ENCODE measurements at regions not wholly inside any gene's neighbourhood (a gene's known extent, or its start where the extent isn't known, plus 50 kb on each side); places are given as distances from the start of the nearest gene placed in this dataset.
"Not testable (repeated sequence)": the region's sequence is repeated elsewhere in the genome, so short reads cannot be mapped to it uniquely, and the experiment has no call there.

DNA sequence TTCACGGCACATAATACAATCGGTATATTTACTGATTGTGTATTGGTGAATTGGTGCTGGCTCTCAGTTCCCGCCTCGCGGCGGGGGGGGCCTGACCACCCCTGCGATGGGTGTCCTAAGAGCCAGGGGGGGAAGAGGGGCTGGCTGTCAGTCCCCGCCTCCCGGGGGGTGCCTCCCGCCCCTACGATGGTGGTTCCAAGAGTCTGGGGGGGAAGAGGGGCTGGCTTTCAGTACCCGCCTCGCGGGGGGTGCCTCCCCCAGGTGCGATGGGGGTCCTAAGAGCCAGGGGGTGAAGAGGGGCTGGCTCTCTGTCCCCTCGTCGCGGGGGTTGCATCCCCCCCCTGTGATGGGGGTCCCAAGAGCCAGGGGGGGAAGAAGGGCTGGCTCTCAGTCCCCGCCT, 2321.8 kb upstream of the PCDH20 start:
- DNase-seq (ENCODE audit: low read depth in 2 of 2) = no peak

DNA sequence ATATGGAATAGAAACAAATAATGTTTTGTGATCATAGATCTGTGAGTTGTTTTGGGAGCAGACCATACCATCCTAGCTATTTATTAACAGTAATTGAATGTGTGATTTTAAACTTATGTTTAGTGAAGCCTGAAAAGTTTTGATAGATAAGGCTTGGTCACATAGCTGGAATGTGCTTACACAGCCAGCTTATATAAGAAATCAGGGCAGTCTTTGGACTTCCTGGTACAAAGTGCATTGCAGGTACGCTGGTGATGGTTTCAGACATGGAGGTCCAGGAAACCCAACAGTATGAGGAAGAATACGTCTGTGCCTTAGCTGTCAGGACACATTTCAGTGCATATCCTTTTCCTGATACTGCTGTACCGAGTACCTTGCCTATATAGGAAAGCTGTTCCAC, 2316.2 kb upstream of the PCDH20 start:
- DNase-seq (ENCODE audit: low read depth in 2 of 2) = no peak

DNA sequence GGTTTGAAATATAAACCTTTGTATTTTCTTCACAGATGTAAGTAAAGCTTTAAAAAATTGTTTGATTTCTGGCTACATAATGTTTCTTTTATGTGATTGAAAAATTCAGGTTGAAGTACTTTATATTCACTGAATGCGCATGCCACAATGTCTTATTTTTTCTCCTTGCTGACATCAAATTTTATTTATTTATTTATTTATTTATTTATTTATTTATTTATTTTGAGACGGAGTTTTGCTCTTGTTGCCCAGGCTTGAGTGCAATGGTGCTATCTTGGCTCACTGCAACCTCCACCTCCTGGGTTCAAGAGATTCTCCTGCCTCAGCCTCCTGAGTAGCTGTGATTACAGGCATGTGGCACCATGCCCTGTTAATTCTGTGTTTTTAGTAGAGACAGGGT, 2296.5 kb upstream of the PCDH20 start:
- DNase-seq (ENCODE audit: low read depth in 2 of 2) = not testable (repeated sequence)

DNA sequence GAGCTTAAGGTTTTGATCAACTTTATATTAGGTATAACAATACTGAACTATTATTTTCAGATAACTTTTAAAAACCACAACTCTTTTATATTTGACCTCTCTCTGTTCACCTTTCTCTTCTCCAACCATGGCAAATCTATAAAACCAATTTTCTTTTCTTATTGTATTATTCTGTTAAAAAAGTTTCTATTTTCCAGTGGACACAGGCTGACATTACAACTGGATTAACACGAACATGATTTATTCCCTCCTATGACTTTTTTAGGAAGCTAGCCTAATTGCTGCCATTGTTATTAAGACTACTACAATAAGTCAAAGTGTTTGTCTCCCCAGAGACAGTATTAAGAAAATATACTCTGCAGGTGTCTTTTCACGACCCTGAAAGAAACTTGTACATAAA, 2291.1 kb upstream of the PCDH20 start:
- DNase-seq (ENCODE audit: low read depth in 2 of 2) = no peak

DNA sequence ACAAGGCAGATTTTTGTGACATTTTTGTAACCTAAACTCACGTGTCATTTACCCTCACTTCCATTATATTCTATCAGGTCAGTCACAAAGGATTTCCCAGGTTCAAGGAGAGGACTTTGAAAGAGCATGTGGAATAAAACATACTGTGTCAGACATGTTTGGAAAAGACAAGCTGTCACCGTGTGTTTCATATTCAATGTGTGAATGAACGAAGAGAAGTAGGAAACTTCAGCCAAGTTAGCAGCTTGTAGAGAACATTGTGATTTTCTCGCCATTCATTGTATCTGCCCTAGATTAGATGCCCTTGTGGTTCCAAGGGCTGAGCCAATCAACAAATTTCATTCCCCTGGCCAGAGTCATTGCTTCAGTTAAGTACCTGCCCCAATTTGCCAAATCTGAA, 2288.9 kb upstream of the PCDH20 start:
- no peak for DNase-seq (ENCODE audit: low read depth in 2 of 2)

DNA sequence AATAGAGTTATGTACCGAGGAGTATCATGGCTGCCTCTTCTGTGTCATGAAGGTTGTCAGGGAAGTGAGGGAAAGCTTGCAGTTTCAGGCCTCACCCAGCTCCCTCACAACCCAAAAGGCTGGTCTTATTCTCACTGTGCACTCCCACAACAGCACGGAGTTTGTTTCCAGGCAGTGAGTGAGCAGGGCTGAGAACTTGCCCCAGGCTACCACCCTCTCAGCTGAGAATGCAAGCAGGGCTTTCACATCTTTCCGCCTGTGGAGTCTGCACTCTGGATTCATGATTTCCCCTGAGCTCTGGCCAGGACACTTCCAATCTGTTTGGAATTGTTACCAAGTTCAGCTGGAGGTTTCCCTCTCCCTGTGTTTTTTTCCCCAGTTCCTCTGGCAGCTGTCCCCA, 2284.7 kb upstream of the PCDH20 start:
- DNase-seq (ENCODE audit: low read depth in 2 of 2) = no peak

DNA sequence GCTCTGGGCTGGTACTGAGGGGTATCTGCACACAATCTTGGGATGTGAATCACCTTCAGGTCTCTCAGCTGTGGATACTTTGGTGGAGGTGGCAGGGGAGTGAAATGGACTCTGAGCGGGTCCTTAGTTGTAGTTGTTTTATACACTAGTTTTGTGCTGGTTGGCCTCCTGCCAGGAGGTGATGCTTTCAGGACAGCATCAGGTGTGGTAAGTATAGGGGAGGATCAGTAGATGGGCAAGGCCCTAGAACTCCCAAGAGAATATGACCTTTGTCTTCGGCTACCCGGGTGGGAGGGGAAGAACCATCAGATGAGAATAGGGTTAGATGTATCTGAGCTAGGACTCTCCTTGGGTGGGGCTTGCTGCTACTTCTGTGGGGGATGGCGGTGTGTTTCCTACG, 2284.3 kb upstream of the PCDH20 start:
- no peak for DNase-seq (ENCODE audit: low read depth in 2 of 2)

DNA sequence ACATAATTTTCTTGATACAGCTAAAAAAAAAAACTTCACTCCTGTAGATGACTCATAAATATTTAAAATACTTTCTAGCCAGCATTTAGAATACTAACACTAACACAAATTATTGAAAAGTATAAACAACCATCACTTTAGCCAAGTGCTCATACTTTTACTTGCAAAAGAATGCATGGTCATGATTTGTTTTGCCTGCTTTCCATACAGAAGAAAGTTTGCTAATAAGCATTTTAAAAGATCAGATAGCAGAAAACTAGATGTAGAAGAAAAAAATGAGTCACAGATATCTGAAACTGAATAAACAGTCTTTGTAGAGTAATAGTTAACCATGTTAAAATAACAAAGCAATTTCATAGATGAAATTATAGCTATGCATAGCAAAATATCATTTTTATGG, 2280.4 kb upstream of the PCDH20 start:
- no peak for DNase-seq (ENCODE audit: low read depth in 2 of 2)

DNA sequence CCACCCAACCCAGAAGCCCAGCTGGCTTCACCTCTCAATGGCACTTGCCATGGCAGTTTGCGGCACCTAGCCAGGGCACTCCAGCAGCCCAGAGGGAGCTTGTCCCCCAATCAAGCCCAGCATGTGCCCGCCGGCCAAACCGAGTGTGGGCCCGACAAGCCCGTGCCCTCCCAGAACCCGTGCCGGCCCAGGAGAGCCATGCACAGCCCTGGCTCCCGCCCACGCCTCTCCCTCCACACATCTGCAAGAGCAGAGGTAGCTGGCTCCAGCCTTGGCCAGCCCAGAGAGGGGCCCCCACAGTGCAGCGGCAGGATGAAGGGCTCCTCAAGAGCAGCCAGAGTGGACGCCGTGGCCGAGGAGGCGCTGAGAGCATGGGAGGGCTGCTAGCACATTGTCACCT, 2278.0 kb upstream of the PCDH20 start:
- no peak for DNase-seq (ENCODE audit: low read depth in 2 of 2)

DNA sequence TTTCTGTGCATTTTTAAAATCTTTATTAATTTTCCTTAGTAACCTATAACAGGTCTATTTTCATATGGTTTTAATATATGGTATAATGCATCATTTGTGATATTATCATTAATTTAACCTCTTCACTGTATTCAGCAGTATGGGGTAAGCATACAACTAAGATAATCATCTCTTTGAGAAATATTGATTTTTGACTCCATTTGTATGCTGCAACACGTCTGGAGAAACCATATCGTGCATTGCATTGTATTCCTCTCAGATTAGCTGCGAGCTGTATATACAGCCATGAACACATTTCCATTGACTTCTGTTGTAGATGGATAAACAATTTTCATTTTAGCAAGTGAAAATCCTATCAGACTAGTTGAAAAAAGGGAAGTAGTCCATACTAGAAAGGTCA, 2275.8 kb upstream of the PCDH20 start:
- no peak for DNase-seq (ENCODE audit: low read depth in 2 of 2)

DNA sequence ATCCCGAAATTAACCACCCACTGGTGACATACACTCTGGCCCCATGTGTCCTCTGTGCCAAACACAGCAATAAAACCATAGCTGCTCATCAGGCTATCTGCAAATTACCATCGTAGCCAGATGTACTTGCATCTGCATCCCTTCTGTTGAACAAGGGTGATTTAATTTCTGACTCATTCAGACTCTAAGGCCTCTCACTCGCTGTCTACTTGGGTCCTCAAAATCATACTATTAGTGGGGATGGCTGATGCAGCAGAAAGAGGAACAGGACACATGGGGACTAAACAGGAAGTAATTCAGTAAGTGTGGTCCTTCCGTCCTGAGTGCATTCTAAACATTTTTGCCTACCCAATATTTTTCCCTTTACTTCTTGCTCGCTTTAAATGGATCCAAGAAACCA, 2275.0 kb upstream of the PCDH20 start:
- DNase-seq (ENCODE audit: low read depth in 2 of 2) = no peak

DNA sequence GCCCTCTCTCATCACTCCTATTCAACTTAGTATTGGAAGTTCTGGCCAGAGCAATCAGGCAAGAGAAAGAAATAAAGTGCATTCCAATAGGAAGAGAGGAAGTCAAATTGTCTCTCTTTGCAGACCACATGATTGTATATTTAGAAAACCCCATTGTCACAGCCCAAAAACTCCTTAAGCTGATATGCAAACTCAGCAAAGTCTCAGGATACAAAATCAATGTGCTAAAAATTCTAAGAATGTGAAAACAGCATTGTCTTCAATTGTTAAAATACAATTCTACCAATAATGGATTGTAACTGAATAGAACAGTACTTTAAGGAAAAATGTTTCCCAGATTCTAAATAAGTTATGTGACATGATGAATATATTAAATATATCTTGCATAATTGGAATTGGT, 2269.2 kb upstream of the PCDH20 start:
- DNase-seq (ENCODE audit: low read depth in 2 of 2) = no peak

DNA sequence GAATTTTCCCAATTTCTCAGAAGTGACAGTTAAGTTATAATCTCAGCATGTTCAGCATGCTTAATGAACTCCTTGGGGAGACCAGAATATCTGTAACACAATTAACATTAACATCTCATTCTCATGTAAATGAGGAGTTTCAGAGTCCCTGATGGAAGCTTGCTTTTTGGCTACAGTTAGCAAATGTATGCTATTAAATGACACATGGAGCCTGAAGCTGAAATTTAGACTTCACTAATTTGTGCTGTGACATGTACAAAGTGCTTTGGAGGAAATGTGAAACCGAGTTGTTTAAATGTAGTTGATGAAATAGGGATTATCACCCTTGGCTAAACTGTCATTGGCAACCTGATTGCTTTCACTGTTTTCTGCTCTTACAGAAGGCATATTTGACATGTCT, 2265.1 kb upstream of the PCDH20 start:
- no peak for DNase-seq (ENCODE audit: low read depth in 2 of 2)

DNA sequence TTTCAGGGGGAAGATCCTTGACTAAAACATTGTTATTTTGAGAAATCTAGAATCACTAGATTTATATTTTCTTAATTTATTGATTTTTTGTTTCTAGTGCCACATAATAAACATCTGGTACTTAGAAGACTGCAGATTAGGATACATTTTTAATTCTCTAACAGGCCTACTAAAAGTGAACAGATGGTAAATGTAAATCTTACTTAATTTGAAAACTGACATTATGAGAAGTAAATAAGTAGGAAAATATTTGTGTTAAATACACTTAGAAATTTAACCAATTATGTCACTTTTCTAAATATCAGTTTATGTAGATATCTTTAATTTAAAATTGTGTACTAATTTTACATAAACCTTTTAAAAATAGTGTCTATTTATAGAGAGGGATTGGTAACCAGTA, 2255.6 kb upstream of the PCDH20 start:
- DNase-seq (ENCODE audit: low read depth in 2 of 2) = no peak

DNA sequence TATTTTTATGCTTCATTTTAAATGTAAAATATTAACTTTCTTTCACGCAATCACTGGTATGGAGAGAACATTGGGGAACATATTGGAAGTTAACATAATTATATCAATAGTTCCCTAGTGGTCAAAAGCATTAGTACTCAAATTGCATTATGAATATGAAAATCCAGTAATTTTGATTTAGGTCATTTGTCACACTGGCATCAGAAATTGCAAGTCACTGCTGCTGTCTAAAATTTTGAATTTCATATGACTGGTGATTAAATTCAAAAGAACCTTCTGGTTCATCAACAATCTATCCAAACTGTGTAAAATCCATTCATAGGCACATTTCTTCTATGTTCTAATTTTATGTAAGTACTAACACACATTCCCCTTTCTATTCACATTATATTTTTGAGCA, 2235.7 kb upstream of the PCDH20 start:
- DNase-seq (ENCODE audit: low read depth in 2 of 2) = no peak

DNA sequence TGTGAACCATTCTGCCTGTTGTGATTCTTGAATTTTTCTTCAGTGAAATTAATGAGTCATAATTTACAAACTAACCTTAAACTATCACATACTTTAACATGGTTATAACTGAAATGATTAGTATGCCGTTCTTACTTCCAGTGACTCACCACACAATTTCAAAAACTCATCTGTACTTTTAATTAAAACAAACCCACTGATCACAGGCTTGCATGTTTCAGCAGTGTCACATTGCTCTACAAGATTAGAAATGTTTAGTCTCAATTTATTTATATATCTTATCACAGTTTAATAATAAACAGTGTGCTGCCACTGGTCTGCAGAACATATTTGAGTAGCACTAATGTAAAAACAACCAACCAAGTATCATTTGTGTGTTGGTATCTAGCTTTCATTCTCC, 2227.9 kb upstream of the PCDH20 start:
- DNase-seq (ENCODE audit: low read depth in 2 of 2) = no peak

DNA sequence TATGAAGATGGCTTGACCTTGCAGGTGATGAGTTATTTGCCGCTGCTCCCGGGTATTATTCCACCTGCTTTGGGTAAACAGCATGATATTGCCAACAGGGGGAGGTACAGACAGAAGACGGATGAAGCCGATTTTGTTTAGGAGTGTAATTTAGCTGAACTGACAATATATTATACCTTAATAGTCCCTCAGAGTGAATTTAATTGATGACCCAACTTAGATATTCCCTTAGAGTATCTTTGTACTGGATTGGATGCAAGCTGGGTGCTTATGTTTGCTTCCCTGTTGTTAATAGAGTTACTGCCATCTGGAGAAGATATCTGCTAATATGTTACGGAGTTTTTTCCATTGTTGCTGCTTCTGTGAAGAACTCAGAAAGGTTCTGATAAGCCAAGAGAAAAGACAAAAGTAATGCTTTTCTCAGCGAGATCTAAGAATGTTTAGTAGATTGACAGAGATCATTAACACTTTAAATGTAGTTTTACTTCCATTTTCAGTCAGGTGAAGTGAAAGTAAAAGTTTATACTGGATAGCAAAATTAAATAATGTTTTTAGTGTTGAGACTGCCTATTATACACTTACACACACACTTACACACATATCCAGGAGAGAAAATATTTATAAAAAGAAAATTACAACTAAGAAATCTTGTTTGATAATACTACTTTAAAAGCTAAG, 2220.8 kb upstream of the PCDH20 start:
- DNase-seq (ENCODE audit: low read depth in 2 of 2) = no peak

DNA sequence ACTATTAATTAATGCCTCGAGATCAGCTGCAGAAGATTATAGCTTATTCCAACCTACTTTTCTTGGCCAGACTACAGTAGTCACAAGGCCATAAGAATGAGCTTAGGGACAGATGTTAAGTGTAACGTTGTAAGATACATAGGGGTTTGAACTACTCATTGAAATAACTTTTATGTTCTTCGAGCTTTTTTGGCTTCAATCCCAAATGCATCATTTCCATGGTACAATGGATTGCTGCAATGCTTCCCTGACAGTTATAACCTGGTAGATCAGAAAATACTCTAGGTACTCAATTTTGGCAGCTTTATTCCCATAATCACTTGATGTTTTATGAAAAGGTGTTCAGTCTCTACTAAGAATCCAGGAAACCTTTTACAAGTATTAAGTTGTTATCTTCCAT, 2216.7 kb upstream of the PCDH20 start:
- DNase-seq (ENCODE audit: low read depth in 2 of 2) = no peak

DNA sequence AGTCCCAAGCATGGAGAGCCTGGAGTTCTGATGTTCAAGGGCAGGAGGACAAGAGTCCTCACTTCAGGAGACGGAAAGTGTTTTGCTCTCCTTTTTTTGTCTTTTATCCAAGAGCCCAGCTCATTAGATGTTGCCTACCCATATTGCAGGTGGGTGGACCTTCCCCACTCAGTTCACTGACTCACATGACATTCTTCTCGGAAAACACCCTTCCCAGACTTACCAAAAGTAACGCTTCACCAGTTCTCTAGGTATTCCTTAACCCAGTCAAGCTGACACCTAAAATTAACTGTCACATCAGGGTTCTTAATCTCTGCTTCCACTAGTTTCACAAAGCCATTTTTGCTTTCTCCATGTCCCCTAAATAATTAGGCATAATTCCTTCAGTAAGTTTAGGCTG, 2215.4 kb upstream of the PCDH20 start:
- no peak for DNase-seq (ENCODE audit: low read depth in 2 of 2)

DNA sequence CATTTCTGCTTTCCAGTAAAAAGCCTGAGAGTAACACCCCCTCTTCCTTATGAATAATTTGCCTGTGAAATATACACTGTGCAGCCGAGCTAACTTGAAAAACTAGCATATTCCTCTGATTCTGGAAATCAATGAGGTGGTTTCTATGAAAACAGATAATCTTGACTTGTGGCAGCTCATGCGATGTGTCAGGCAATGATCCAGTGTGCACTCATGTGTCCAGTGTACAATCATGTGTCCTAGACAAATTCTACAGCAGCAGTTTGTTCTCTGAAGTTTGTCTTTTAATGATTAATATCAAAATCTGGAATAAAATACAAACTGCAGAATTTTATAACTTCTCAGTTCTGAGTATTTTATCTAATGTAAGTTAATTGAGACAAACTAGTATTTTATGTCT, 2213.9 kb upstream of the PCDH20 start:
- no peak for DNase-seq (ENCODE audit: low read depth in 2 of 2)

DNA sequence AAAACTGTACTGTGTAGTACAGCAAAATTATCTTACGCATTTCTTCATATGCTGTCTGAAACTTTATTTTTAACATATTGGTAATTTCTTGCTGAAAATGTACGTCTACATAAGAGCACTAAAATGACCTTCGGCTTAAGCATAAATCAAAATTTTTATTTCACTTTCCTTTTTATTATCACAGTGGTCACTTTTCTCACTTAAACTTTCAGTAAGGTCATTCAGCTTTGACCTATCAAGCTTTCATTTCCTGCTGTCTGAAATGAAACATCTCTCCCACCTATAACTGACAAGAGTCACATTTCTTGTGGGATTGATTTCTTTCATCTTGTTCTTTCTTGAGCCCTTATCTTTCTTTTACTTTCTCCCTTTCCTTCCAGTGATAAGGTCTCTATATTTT, 2212.7 kb upstream of the PCDH20 start:
- DNase-seq (ENCODE audit: low read depth in 2 of 2) = no peak

DNA sequence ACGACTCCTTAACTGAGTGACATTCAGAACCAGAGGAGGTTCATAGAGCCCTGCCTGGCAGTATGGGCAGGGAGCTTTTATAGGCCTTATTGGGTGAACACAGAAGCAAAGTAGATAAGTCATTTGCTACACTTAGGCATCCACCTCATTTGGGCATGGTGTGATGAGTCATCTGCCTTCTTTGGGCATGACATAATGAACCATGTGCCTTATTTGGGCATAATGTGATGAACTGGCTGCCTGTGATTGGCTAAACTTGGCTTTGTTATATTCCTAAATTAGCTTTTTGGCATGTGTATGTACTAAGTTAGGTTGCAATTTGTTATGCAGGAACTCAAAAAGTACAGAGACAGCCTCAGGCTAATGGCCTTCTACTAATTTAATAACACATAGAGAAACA, 2210.2 kb upstream of the PCDH20 start:
- no peak for DNase-seq (ENCODE audit: low read depth in 2 of 2)

DNA sequence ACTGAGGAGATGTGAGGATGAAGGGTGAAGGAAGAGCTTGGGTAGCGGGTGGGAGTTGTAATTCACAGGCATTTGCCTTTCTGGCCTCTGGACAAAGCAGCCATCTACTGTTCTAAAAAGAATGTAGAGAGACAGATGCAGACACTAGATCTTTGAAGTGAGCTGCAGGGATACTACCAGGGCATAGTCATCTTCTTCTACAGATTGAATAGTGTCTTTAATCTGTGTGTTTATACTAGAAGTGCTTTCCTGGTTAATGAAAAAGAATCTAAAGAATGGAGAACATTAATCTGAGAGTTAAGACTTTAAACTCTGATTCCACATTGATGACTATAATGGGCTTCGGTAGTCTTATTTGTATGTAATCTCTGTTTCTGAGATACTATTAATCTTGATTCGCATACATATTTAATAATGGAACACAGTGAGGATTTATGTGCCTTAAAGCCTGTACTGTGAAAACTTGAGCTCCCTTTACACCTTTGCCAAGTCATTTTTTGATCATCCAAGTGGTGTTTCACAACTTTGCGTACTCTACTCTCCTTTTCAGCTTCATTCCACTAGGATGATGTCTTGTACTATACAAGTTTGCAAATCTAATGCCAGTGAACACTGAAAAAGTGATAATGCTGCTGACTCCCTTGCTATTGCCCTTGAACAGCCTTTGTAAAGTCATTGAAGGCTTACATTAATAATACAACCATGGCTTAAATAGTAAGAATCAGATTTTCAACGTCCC, 2199.4 kb upstream of the PCDH20 start:
- no peak for DNase-seq (ENCODE audit: low read depth in 2 of 2)

DNA sequence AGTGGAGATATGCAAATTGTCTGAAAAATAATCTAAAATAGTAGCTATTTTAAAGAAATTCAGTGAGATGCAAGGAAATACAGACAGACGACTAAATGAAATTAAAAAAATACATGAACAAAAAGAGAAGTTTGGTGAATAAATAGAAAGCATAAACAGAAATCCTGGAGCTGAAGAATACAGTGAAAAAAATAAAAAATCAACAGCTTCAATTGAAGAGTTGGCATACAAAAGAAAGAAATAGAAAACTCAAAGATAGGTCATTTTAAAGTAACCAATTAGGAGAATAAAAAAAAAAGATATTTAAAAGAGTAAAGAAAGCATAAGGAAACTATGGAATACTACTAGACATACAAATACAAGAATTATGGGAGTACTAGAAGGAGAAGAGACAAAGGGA, 2191.5 kb upstream of the PCDH20 start:
- DNase-seq (ENCODE audit: low read depth in 2 of 2) = no peak
